RWPE2 (cell line): ENCODE measurements at regions not wholly inside any gene's neighbourhood (a gene's known extent, or its start where the extent isn't known, plus 50 kb on each side); places are given as distances from the start of the nearest gene placed in this dataset.

Experiments
- ATAC-seq: fragments of 200-7000 bp; cut with Tn5 transposase; 3 replicates; pipeline ENCODE4 v1.9.1; 2021; ENCODE audit warnings: low read depth
- DNase-seq: peaks from one replicate; pipeline ENCODE4 v3.0.0-alpha.2; 2020; ENCODE audit warnings: low spot score
- H3K27ac ChIP-seq: fragments of 450-650 bp; 2 replicates; pipeline ENCODE4 v1.5.1; 2017; ENCODE audit warnings: mild to moderate bottlenecking; ENCODE audit not compliant: poor library complexity, severe bottlenecking
- H3K27me3 ChIP-seq: fragments of 250-450 bp; sonication (Bioruptor Pico); 2 replicates; pipeline ENCODE4 v1.5.1; 2021; ENCODE audit warnings: mild to moderate bottlenecking, moderate library complexity; ENCODE audit not compliant: insufficient read depth, poor library complexity, severe bottlenecking
- H3K36me3 ChIP-seq: fragments of 250-450 bp; sonication (Bioruptor Pico); 2 replicates; pipeline ENCODE4 v1.5.1; 2020; ENCODE audit warnings: low read depth, mild to moderate bottlenecking, moderate library complexity
- H3K4me1 ChIP-seq: fragments of 250-450 bp; sonication (Bioruptor Pico); 2 replicates; pipeline ENCODE4 v1.5.1; 2021; ENCODE audit warnings: mild to moderate bottlenecking, moderate library complexity; ENCODE audit not compliant: insufficient read depth, poor library complexity, severe bottlenecking
- H3K4me3 ChIP-seq: fragments of 250-450 bp; sonication (Bioruptor Pico); 2 replicates; pipeline ENCODE4 v1.5.1; 2021; ENCODE audit warnings: mild to moderate bottlenecking, moderate library complexity; ENCODE audit not compliant: severe bottlenecking
- H3K9me3 ChIP-seq: fragments of 250-450 bp; sonication (Bioruptor Pico); 2 replicates; pipeline ENCODE4 v1.5.1; 2021; ENCODE audit warnings: mild to moderate bottlenecking, moderate library complexity; ENCODE audit not compliant: severe bottlenecking
- CTCF ChIP-seq: fragments of 450-650 bp; IDR thresholded peaks from one replicate; pipeline ENCODE4 v1.5.1; 2017; ENCODE audit warnings: mild to moderate bottlenecking, moderate library complexity; ENCODE audit not compliant: poor library complexity, severe bottlenecking

- ATAC-seq: no peak
- no peaks in the 10 kb centered on the region for H3K27me3 ChIP-seq
- no peaks in the 10 kb centered on the region for H3K36me3 ChIP-seq
- no peak overlapping the region for H3K27ac ChIP-seq
- no peak overlapping the region for H3K4me3 ChIP-seq
- H3K4me1 ChIP-seq: no peaks in the 10 kb centered on the region
- no peak for DNase-seq
- H3K9me3 ChIP-seq: no peaks in the 10 kb centered on the region
- no peak for TF ChIP-seq CTCF
Measured at GRCh38 chr2:181363164-181363563, 94.0 kb upstream of the ITGA4 start.

GRCh38 chr2:181364492-181365170 lies 92.6 kb upstream of the ITGA4 start:
- DNase-seq (no peak), ATAC-seq (no peak)
- no peaks in the 10 kb centered on the region for H3K27me3 ChIP-seq
- H3K4me1 ChIP-seq: no peaks in the 10 kb centered on the region
- H3K36me3 ChIP-seq: no peaks in the 10 kb centered on the region
- no peaks in the 10 kb centered on the region for H3K9me3 ChIP-seq
- no peak overlapping the region for H3K27ac ChIP-seq
- no peak for TF ChIP-seq CTCF
- no peak overlapping the region for H3K4me3 ChIP-seq

- no peak overlapping the region for H3K27ac ChIP-seq
- TF ChIP-seq CTCF: no peak
- no peak for ATAC-seq
- H3K27me3 ChIP-seq: no peaks in the 10 kb centered on the region
- no peaks in the 10 kb centered on the region for H3K36me3 ChIP-seq
- no peaks in the 10 kb centered on the region for H3K9me3 ChIP-seq
- no peak overlapping the region for H3K4me3 ChIP-seq
- DNase-seq: no peak
- no peaks in the 10 kb centered on the region for H3K4me1 ChIP-seq
Measured at GRCh38 chr2:181366675-181367175, 90.5 kb upstream of the ITGA4 start.

DNA sequence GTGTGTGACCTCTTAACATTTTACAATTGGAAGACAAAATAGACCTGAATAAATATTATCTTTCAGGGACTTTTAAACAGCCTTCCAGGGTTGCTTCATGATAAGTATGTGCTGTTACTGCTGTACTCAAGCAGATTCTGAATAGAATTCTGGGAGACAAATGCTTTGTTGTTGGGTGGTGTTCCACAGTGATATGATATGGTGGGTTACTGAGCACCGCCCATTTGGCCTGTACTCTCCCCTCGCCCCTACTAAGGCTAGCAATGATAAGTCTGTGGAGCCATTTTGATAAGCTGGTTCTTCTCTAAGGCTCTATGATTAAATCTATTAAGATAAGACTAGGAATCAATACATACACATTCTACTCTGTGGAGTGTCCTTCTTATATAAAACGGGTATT lies 89.8 kb upstream of the ITGA4 start:
- Histone ChIP-seq H3K27ac (no peak overlapping the region), H3K27me3 (no peaks in the 10 kb centered on the region), H3K4me1 (no peaks in the 10 kb centered on the region), H3K4me3 (no peak overlapping the region), H3K36me3 (no peaks in the 10 kb centered on the region), H3K9me3 (no peaks in the 10 kb centered on the region)
- ATAC-seq (no peak), DNase-seq (no peak)
- TF ChIP-seq CTCF: no peak

DNA sequence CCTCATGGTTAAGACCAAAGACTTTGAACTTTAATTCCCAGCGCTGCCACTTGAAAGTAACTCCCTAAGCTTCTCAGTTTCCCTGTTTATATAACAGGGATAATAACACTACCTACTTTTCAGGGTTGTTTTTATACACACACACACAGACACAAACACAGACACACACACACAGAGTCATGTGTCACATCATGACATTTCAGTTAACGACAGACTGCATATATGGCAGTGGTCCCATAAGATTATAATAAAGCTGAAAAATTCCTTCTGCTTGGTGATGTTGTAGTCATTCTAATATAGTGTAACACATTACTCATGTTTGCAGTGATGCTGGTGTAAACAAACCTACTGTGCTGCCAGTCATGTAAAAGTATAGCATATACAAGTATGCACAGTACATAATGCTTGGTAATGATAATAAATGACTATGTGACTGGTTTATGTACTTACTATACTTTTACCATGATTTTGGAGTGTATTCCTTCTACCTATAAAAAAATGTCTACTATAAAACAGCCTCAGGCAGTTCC lies 89.2 kb upstream of the ITGA4 start:
- no peaks in the 10 kb centered on the region for H3K4me1 ChIP-seq
- no peak overlapping the region for H3K27ac ChIP-seq
- no peaks in the 10 kb centered on the region for H3K27me3 ChIP-seq
- no peaks in the 10 kb centered on the region for H3K36me3 ChIP-seq
- H3K4me3 ChIP-seq: no peak overlapping the region
- no peaks in the 10 kb centered on the region for H3K9me3 ChIP-seq
- TF ChIP-seq CTCF: no peak
- ATAC-seq: no peak
- no peak for DNase-seq
